ENCODE measurements at regions not wholly inside any gene's neighbourhood (a gene's known extent, or its start where the extent isn't known, plus 50 kb on each side); places are given as distances from the start of the nearest gene placed in this dataset.

DNA sequence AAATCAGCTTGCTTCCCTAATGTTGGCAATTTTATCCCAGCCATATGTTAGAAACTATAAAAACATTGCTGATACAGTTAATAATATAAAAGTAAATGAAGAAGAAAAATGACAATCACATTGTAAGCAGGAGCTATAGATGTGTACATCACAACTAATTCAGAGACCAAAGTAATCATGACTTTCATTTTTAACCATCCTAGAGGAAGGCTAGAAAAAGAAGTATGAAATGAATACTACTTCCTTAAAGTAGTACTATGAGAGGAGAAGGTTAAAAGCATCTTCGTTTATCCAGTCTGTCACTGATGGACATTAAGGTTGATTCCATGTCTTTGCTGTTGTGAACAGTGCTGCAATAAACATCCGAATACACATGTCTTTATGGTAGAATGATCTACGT is 135.5 kb downstream of the IRS2 start:
- TF ChIP-seq POLR2A (IDR thresholded peaks at IDR 0.05; ENCODE audit: low read depth, low read length) = no peak
- TF ChIP-seq SMC3 (IDR thresholded peaks at IDR 0.05; ENCODE audit: low read depth, low read length) = no peak
- TF ChIP-seq, protein P1, sequence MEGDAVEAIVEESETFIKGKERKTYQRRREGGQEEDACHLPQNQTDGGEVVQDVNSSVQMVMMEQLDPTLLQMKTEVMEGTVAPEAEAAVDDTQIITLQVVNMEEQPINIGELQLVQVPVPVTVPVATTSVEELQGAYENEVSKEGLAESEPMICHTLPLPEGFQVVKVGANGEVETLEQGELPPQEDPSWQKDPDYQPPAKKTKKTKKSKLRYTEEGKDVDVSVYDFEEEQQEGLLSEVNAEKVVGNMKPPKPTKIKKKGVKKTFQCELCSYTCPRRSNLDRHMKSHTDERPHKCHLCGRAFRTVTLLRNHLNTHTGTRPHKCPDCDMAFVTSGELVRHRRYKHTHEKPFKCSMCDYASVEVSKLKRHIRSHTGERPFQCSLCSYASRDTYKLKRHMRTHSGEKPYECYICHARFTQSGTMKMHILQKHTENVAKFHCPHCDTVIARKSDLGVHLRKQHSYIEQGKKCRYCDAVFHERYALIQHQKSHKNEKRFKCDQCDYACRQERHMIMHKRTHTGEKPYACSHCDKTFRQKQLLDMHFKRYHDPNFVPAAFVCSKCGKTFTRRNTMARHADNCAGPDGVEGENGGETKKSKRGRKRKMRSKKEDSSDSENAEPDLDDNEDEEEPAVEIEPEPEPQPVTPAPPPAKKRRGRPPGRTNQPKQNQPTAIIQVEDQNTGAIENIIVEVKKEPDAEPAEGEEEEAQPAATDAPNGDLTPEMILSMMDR (conservative IDR thresholded peaks at IDR 0.05; ENCODE audit: low read depth, low read length) = no peak

Measured in IMR-90 (cell line).